ENCODE measurements at regions not wholly inside any gene's neighbourhood (a gene's known extent, or its start where the extent isn't known, plus 50 kb on each side); places are given as distances from the start of the nearest gene placed in this dataset.

- TF ChIP-seq POLR2AphosphoS5 (IDR thresholded peaks at IDR 0.05) = no peak
- no peak for TF ChIP-seq POLR2A (IDR thresholded peaks at IDR 0.05)
Measured at GRCh38 chr4:3373468-3373867, 68.3 kb upstream of the HGFAC start.

Measured in spleen (tissue), 3 donors.